ENCODE measurements at regions not wholly inside any gene's neighbourhood (a gene's known extent, or its start where the extent isn't known, plus 50 kb on each side); places are given as distances from the start of the nearest gene placed in this dataset.
A peak's percentile ranks its signal among the peaks of the same experiment; 100 is the strongest.
"Not testable (repeated sequence)": the region's sequence is repeated elsewhere in the genome, so short reads cannot be mapped to it uniquely, and the experiment has no call there.

GRCh38 chr13:85608255-85608829 is 190.9 kb downstream of the SLITRK6 start:
- DNase-seq (ENCODE audit: low read depth, low spot score) = peak; percentile 30

- no peak for DNase-seq (ENCODE audit: low read depth, low spot score)
Measured at GRCh38 chr13:85603735-85604134, 195.5 kb downstream of the SLITRK6 start.

- DNase-seq (ENCODE audit: low read depth, low spot score) = no peak
Measured at GRCh38 chr13:85601526-85601925, 197.7 kb downstream of the SLITRK6 start.

GRCh38 chr13:85597790-85598500 is 201.3 kb downstream of the SLITRK6 start:
- DNase-seq (ENCODE audit: low read depth, low spot score) = no peak

GRCh38 chr13:85592211-85592610 is 207.0 kb downstream of the SLITRK6 start:
- DNase-seq (ENCODE audit: low read depth, low spot score) = no peak

- DNase-seq (ENCODE audit: low read depth, low spot score) = no peak
Measured at GRCh38 chr13:85590231-85590931, 208.8 kb downstream of the SLITRK6 start.

GRCh38 chr13:85589021-85589420 is 210.2 kb downstream of the SLITRK6 start:
- DNase-seq (ENCODE audit: low read depth, low spot score) = no peak

GRCh38 chr13:85588359-85588758 is 210.9 kb downstream of the SLITRK6 start:
- DNase-seq (ENCODE audit: low read depth, low spot score) = no peak

GRCh38 chr13:85586856-85587255 is 212.4 kb downstream of the SLITRK6 start:
- DNase-seq (ENCODE audit: low read depth, low spot score) = no peak

GRCh38 chr13:85586422-85586831 is 212.8 kb downstream of the SLITRK6 start:
- DNase-seq (ENCODE audit: low read depth, low spot score) = no peak

- no peak for DNase-seq (ENCODE audit: low read depth, low spot score)
Measured at GRCh38 chr13:85582890-85583289, 216.3 kb downstream of the SLITRK6 start.

- no peak for DNase-seq (ENCODE audit: low read depth, low spot score)
Measured at GRCh38 chr13:85575110-85575509, 224.1 kb downstream of the SLITRK6 start.

GRCh38 chr13:85567909-85568308 is 231.3 kb downstream of the SLITRK6 start:
- DNase-seq (ENCODE audit: low read depth, low spot score) = no peak

- DNase-seq (ENCODE audit: low read depth, low spot score) = no peak
Measured at GRCh38 chr13:85565652-85566051, 233.6 kb downstream of the SLITRK6 start.

- DNase-seq (ENCODE audit: low read depth, low spot score) = no peak
Measured at GRCh38 chr13:85564598-85564997, 234.6 kb downstream of the SLITRK6 start.

- DNase-seq (ENCODE audit: low read depth, low spot score) = no peak
Measured at GRCh38 chr13:85562282-85562681, 236.9 kb downstream of the SLITRK6 start.

GRCh38 chr13:85557691-85558467 is 241.3 kb downstream of the SLITRK6 start:
- no peak for DNase-seq (ENCODE audit: low read depth, low spot score)

GRCh38 chr13:85551012-85551411 is 248.2 kb downstream of the SLITRK6 start:
- no peak for DNase-seq (ENCODE audit: low read depth, low spot score)

GRCh38 chr13:85549819-85550218 is 249.4 kb downstream of the SLITRK6 start:
- DNase-seq (ENCODE audit: low read depth, low spot score) = no peak

- not testable (repeated sequence) for DNase-seq (ENCODE audit: low read depth, low spot score)
Measured at GRCh38 chr13:85548845-85549244, 250.4 kb downstream of the SLITRK6 start.

- DNase-seq (ENCODE audit: low read depth, low spot score) = no peak
Measured at GRCh38 chr13:85545771-85546170, 253.4 kb downstream of the SLITRK6 start.

- no peak for DNase-seq (ENCODE audit: low read depth, low spot score)
Measured at GRCh38 chr13:85544756-85545155, 254.5 kb downstream of the SLITRK6 start.

All from iPS DF 19.7 (cell line).